PC-3 (cell line): ENCODE measurements at regions not wholly inside any gene's neighbourhood (a gene's known extent, or its start where the extent isn't known, plus 50 kb on each side); places are given as distances from the start of the nearest gene placed in this dataset.
A peak's percentile ranks its signal among the peaks of the same experiment; 100 is the strongest.

ENCODE experiments used
- ATAC-seq: fragments of 200-7000 bp; cut with Tn5 transposase; 2 replicates; pipeline ENCODE4 v1.9.1; 2020; ENCODE audit warnings: mild to moderate bottlenecking, moderate library complexity
- BruUV-seq: library from RNA; stranded (reverse); fragments of 400-500 nt; replicated peaks from 2 replicates; lab custom pipeline; 2021; lab: Mats Ljungman, UMichigan
- CTCF ChIA-PET: fragments of 300-600 bp; sonication (Branson Sonifier 250); formaldehyde crosslinking; loops from one replicate; lab custom pipeline; 2022; ENCODE audit warnings: antibody characterized with exemption; lab: Charles Lee
- POLR2A ChIA-PET: fragments of 300-600 bp; sonication (Branson Sonifier 250); formaldehyde crosslinking; loops from one replicate; lab custom pipeline; 2022; ENCODE audit warnings: antibody characterized with exemption; ENCODE audit not compliant: unreplicated experiment; lab: Charles Lee
- DNase-seq: peaks from one replicate; pipeline ENCODE4 v3.0.0-alpha.2; 2015
- H2AFZ ChIP-seq: fragments of 300-600 bp; sonication (generic); 2 replicates; pipeline ENCODE4 v1.6.0; 2016; ENCODE audit warnings: antibody characterized with exemption, low read length
- H3F3A ChIP-seq: fragments of 300-600 bp; sonication (generic); one replicate; pipeline ENCODE4 v1.6.0; 2017; ENCODE audit warnings: antibody characterized with exemption, low read length, control low read depth, mild to moderate bottlenecking; ENCODE audit not compliant: unreplicated experiment
- H3K27ac ChIP-seq: fragments of 300-600 bp; sonication (generic); 2 replicates; pipeline ENCODE4 v1.5.1; 2016; ENCODE audit warnings: mild to moderate bottlenecking, low read length
- H3K27me3 ChIP-seq: fragments of 300-600 bp; sonication (generic); 2 replicates; pipeline ENCODE4 v1.6.1; 2016; ENCODE audit warnings: low read length, mixed read lengths
- H3K36me3 ChIP-seq: fragments of 300-600 bp; sonication (generic); 2 replicates; pipeline ENCODE4 v1.6.1; 2016; ENCODE audit warnings: low read depth, mixed run types, low read length, mixed read lengths
- H3K4me1 ChIP-seq: fragments of 300-600 bp; sonication (generic); 2 replicates; pipeline ENCODE4 v1.5.1; 2016; ENCODE audit warnings: low read length; ENCODE audit not compliant: insufficient read depth
- H3K4me2 ChIP-seq: fragments of 300-600 bp; sonication (generic); 2 replicates; pipeline ENCODE4 v1.6.0; 2016; ENCODE audit warnings: low read length
- H3K4me3 ChIP-seq: fragments of 300-600 bp; sonication (generic); 2 replicates; pipeline ENCODE4 v1.5.1; 2016; ENCODE audit warnings: mild to moderate bottlenecking, low read length, mixed read lengths
- H3K79me2 ChIP-seq: fragments of 300-600 bp; sonication (generic); 2 replicates; pipeline ENCODE4 v1.6.1; 2017; ENCODE audit warnings: low read length, mixed read lengths
- H3K9ac ChIP-seq: fragments of 300-600 bp; sonication (generic); 2 replicates; pipeline ENCODE4 v1.6.0; 2016; ENCODE audit warnings: mild to moderate bottlenecking, low read length
- H3K9me2 ChIP-seq: fragments of 300-600 bp; sonication (generic); replicated peaks from 2 replicates; pipeline ENCODE4 v1.6.1; 2016; ENCODE audit warnings: mixed run types, low read length, mixed read lengths
- H3K9me3 ChIP-seq: fragments of 300-600 bp; sonication (generic); 2 replicates; pipeline ENCODE4 v1.6.1; 2016; ENCODE audit warnings: low read length, mixed read lengths
- H4K20me1 ChIP-seq: fragments of 300-600 bp; sonication (generic); 2 replicates; pipeline ENCODE4 v1.6.1; 2016; ENCODE audit warnings: low read length, mixed read lengths
- EZH2 ChIP-seq: fragments of 300-600 bp; sonication (generic); IDR thresholded peaks from one replicate; pipeline ENCODE4 v1.6.1; 2017; ENCODE audit warnings: antibody characterized with exemption, mild to moderate bottlenecking, low read length; ENCODE audit not compliant: unreplicated experiment
- EZH2phosphoT487 ChIP-seq: fragments of 300-600 bp; sonication (generic); IDR thresholded peaks from 2 replicates; pipeline ENCODE4 v1.6.1; 2018; ENCODE audit warnings: mild to moderate bottlenecking, antibody characterized with exemption, low read length, borderline replicate concordance
- intact Hi-C: fragments of 100-400 bp; cut with micrococcal nuclease; formaldehyde crosslinking; loops from 2 replicates; pipeline ENCODE4 v1.9.0; 2023
- TF ChIP-seq, protein P1 (sequence below): fragments of 300-600 bp; sonication (generic); conservative IDR thresholded peaks from 2 replicates; pipeline ENCODE4 v1.5.1; 2017; ENCODE audit warnings: antibody characterized with exemption, low read depth, mild to moderate bottlenecking, low read length

DNA sequence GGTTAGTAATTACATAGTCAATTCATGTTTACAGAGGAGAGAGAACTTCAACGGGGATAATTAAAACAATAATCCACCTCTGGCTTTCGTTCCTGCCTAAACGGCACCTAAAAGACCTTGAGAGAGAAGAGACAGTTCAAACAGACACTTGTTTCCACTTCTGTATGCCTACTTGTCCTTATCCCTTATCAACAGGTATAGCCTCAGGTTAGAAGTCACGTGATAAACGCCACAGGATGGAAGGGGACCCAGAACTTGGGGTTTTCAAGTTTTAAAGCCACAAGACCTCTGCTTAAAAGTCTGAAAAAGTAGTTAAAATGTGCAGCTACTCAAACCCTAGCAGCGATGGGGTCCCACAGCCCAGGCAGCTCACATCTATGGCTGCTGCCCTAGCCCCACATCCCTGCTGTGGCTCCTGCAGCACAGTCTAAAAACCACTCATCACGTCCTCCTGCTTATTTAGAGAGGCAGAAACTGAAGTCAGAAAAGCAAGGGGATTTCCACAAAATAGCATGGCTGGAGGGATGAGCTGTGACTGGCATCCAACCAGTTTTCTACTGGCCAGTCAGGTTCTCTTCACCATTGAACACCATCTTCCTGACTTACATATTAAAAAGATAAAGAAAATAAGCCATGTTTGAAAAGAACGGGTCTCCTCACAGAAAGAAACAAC is 51.2 kb upstream of the SEC16B start:
- POLR2A ChIA-PET: no interaction called here
- Histone ChIP-seq H3K9ac (no peak overlapping the region), H3K27ac (no peak overlapping the region), H3K27me3 (no peaks in the 10 kb centered on the region), H3K4me3 (no peak overlapping the region), H3K9me2 (no peaks in the 10 kb centered on the region), H3K4me1 (peaks cover 4% of the 10 kb centered on the region; the same call in 1 of the 2 replicates), H3K9me3 (no peaks in the 10 kb centered on the region), H3K79me2 (no peaks in the 10 kb centered on the region), H3F3A (no peaks in the 10 kb centered on the region), H4K20me1 (no peaks in the 10 kb centered on the region), H3K36me3 (no peaks in the 10 kb centered on the region; the same call in 1 of the 2 replicates), H3K4me2 (no peak overlapping the region), H2AFZ (no peak overlapping the region)
- no TSS peak for BruUV-seq
- TF ChIP-seq EZH2phosphoT487 (no peak), EZH2 (no peak)
- TF ChIP-seq, protein P1, sequence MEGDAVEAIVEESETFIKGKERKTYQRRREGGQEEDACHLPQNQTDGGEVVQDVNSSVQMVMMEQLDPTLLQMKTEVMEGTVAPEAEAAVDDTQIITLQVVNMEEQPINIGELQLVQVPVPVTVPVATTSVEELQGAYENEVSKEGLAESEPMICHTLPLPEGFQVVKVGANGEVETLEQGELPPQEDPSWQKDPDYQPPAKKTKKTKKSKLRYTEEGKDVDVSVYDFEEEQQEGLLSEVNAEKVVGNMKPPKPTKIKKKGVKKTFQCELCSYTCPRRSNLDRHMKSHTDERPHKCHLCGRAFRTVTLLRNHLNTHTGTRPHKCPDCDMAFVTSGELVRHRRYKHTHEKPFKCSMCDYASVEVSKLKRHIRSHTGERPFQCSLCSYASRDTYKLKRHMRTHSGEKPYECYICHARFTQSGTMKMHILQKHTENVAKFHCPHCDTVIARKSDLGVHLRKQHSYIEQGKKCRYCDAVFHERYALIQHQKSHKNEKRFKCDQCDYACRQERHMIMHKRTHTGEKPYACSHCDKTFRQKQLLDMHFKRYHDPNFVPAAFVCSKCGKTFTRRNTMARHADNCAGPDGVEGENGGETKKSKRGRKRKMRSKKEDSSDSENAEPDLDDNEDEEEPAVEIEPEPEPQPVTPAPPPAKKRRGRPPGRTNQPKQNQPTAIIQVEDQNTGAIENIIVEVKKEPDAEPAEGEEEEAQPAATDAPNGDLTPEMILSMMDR: no peak
- DNase-seq (no peak), ATAC-seq (no peak)
- CTCF ChIA-PET: no interaction called here
- intact Hi-C loops: no loop called here

DNA sequence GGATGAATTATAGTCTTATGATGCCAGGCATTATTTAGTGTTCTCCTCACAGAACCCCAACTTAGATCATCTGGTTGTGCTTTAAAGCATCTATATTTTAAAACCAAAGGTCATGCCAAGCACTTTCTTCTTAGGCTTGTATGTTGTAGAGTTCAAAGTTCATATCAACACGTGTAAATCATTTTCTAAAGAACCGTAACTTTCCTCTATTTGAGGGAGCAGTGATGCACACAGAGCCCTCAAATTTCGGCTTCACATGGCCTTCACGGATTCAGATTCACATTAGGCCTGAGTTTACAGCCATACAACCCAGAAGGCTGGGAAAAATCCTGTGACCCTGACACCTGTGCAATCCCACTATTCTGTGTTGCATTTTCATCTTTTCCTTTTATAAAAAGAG is 52.1 kb upstream of the SEC16B start:
- CTCF ChIA-PET: no interaction called here
- no peaks in the 10 kb centered on the region for H3K36me3 ChIP-seq
- H3K4me1 ChIP-seq: peaks cover 4% of the 10 kb centered on the region; the same call in 1 of the 2 replicates
- no peaks in the 10 kb centered on the region for H3K79me2 ChIP-seq
- H3K9ac ChIP-seq: no peak overlapping the region
- no peak overlapping the region for H3K4me3 ChIP-seq
- no TSS peak for BruUV-seq
- no peaks in the 10 kb centered on the region for H4K20me1 ChIP-seq
- H3K27me3 ChIP-seq: no peaks in the 10 kb centered on the region
- H3K9me2 ChIP-seq: no peaks in the 10 kb centered on the region
- TF ChIP-seq, protein P1: no peak
- TF ChIP-seq EZH2 (no peak), EZH2phosphoT487 (no peak)
- H3K27ac ChIP-seq: no peak overlapping the region
- ATAC-seq (no peak), DNase-seq (no peak)
- no peaks in the 10 kb centered on the region for H3K9me3 ChIP-seq
- intact Hi-C loops: no loop called here
- H2AFZ ChIP-seq: no peak overlapping the region
- POLR2A ChIA-PET: no interaction called here
- H3F3A ChIP-seq: no peaks in the 10 kb centered on the region
- no peak overlapping the region for H3K4me2 ChIP-seq

DNA sequence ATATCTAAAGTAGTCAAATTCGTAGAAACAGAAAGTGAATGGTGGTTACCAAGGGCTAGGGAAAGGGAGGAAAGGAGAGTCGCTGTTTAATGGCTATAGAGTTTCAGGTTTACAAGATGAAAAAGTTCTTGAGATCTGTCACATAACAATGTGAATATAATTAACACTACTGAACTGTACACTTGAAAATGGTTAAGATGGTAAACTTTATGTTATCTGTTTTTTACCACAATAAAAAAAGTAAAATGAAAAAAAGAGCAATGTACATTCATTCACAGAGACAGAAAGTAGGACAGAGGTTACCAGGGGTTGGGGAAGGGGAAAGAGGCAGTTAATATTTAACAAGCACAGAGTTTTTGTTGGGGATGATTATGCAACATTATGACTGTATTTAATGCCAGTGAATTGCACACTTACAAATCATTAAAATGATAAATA is 53.3 kb upstream of the SEC16B start:
- intact Hi-C loops: no loop called here
- Histone ChIP-seq H3K27me3 (no peaks in the 10 kb centered on the region), H2AFZ (no peak overlapping the region), H3K9ac (no peak overlapping the region), H3K4me1 (peaks cover 4% of the 10 kb centered on the region; the same call in 1 of the 2 replicates), H3F3A (no peaks in the 10 kb centered on the region), H3K9me2 (no peaks in the 10 kb centered on the region), H3K9me3 (no peaks in the 10 kb centered on the region), H3K36me3 (no peaks in the 10 kb centered on the region), H3K4me3 (no peak overlapping the region), H3K27ac (no peak overlapping the region), H3K4me2 (no peak overlapping the region; the same call in 1 of the 2 replicates), H4K20me1 (no peaks in the 10 kb centered on the region), H3K79me2 (no peaks in the 10 kb centered on the region)
- ATAC-seq (no peak), DNase-seq (peak; percentile 29)
- POLR2A ChIA-PET: no interaction called here
- no TSS peak for BruUV-seq
- CTCF ChIA-PET: no interaction called here
- TF ChIP-seq EZH2 (no peak), EZH2phosphoT487 (no peak)
- TF ChIP-seq, protein P1: no peak
